ENCODE measurements at regions not wholly inside any gene's neighbourhood (a gene's known extent, or its start where the extent isn't known, plus 50 kb on each side); places are given as distances from the start of the nearest gene placed in this dataset.

- H3K4me2 ChIP-seq (ENCODE audit: low read length), result no peak overlapping the region
- H3K79me2 ChIP-seq (ENCODE audit: control insufficient read depth, insufficient read depth, low read length, poor library complexity), result no peaks in the 10 kb centered on the region
- H2BK12ac ChIP-seq (ENCODE audit: low read length), result no peak overlapping the region
- no peak overlapping the region for H3K4ac ChIP-seq (ENCODE audit: low read depth, low read length)
- H3K9ac ChIP-seq (ENCODE audit: low read length), result no peak overlapping the region
- no peak overlapping the region for H2BK120ac ChIP-seq (ENCODE audit: insufficient read depth, low read length, poor library complexity)
- no CpG with 5 or more reads among the region's 17 CpGs for WGBS (ENCODE audit: extremely low coverage, insufficient coverage, insufficient read length)
- DNase-seq, result no peak
- H3K4me1 ChIP-seq (ENCODE audit: control insufficient read depth in 1 of 2, insufficient read depth in 2 of 2, low read length in 2 of 2), result no peaks in the 10 kb centered on the region
- no peaks in the 10 kb centered on the region for H3K27me3 ChIP-seq (ENCODE audit: insufficient read depth, low read length)
- no peak overlapping the region for H4K91ac ChIP-seq (ENCODE audit: low read depth, low read length)
- no peak overlapping the region for H3K27ac ChIP-seq (ENCODE audit: low read depth, low read length)
- no peak overlapping the region for H3K18ac ChIP-seq (ENCODE audit: low read length)
- no peak overlapping the region for H4K8ac ChIP-seq (ENCODE audit: low read depth, low read length)
- H2BK5ac ChIP-seq (ENCODE audit: low read depth, low read length, poor library complexity), result no peak overlapping the region
- no peak overlapping the region for H3K14ac ChIP-seq (ENCODE audit: low read length)
- H3K36me3 ChIP-seq (ENCODE audit: control insufficient read depth in 1 of 2, insufficient read depth in 2 of 2, low read length in 2 of 2), result no peaks in the 10 kb centered on the region
- H3K9me3 ChIP-seq (ENCODE audit: insufficient read depth, low read depth, low read length), result peaks cover 12% of the 10 kb centered on the region
- no peak overlapping the region for H4K12ac ChIP-seq (ENCODE audit: low read depth, low read length)
- no peak overlapping the region for H2AK5ac ChIP-seq (ENCODE audit: low read length)
- no peak overlapping the region for H2AFZ ChIP-seq (ENCODE audit: insufficient read depth, low read length, poor library complexity)
- H3K23ac ChIP-seq (ENCODE audit: low read length), result no peak overlapping the region
- H3K4me3 ChIP-seq (ENCODE audit: low read depth, low read length), result no peak overlapping the region
- no peaks in the 10 kb centered on the region for H3K79me1 ChIP-seq (ENCODE audit: low read length)
Measured at GRCh38 chr9:135375001-135375400, 104.6 kb upstream of the PPP1R26 start.

GRCh38 chr9:135376511-135377265 is 102.9 kb upstream of the PPP1R26 start:
- H3K23ac ChIP-seq (ENCODE audit: low read length), result no peak overlapping the region
- H2AFZ ChIP-seq (ENCODE audit: insufficient read depth, low read length, poor library complexity), result no peak overlapping the region
- no peak overlapping the region for H3K4ac ChIP-seq (ENCODE audit: low read depth, low read length)
- no peak overlapping the region for H2BK5ac ChIP-seq (ENCODE audit: low read depth, low read length, poor library complexity)
- H3K27me3 ChIP-seq (ENCODE audit: insufficient read depth, low read length), result no peaks in the 10 kb centered on the region
- H3K79me2 ChIP-seq (ENCODE audit: control insufficient read depth, insufficient read depth, low read length, poor library complexity), result no peaks in the 10 kb centered on the region
- no peak overlapping the region for H4K8ac ChIP-seq (ENCODE audit: low read depth, low read length)
- H4K12ac ChIP-seq (ENCODE audit: low read depth, low read length), result no peak overlapping the region
- H3K9ac ChIP-seq (ENCODE audit: low read length), result no peak overlapping the region
- H2BK120ac ChIP-seq (ENCODE audit: insufficient read depth, low read length, poor library complexity), result no peak overlapping the region
- H2BK12ac ChIP-seq (ENCODE audit: low read length), result no peak overlapping the region
- no peak overlapping the region for H2AK5ac ChIP-seq (ENCODE audit: low read length)
- no peak overlapping the region for H3K4me3 ChIP-seq (ENCODE audit: low read depth, low read length)
- DNase-seq, result no peak
- H3K4me1 ChIP-seq (ENCODE audit: control insufficient read depth in 1 of 2, insufficient read depth in 2 of 2, low read length in 2 of 2), result no peaks in the 10 kb centered on the region
- H4K91ac ChIP-seq (ENCODE audit: low read depth, low read length), result no peak overlapping the region
- WGBS (ENCODE audit: extremely low coverage, insufficient coverage, insufficient read length), result no CpG with 5 or more reads among the region's 22 CpGs
- no peaks in the 10 kb centered on the region for H3K79me1 ChIP-seq (ENCODE audit: low read length)
- H3K18ac ChIP-seq (ENCODE audit: low read length), result no peak overlapping the region
- no peak overlapping the region for H3K27ac ChIP-seq (ENCODE audit: low read depth, low read length)
- no peak overlapping the region for H3K4me2 ChIP-seq (ENCODE audit: low read length)
- no peak overlapping the region for H3K14ac ChIP-seq (ENCODE audit: low read length)
- H3K36me3 ChIP-seq (ENCODE audit: control insufficient read depth in 1 of 2, insufficient read depth in 2 of 2, low read length in 2 of 2), result no peaks in the 10 kb centered on the region
- H3K9me3 ChIP-seq (ENCODE audit: insufficient read depth, low read depth, low read length), result peaks cover 14% of the 10 kb centered on the region

DNA sequence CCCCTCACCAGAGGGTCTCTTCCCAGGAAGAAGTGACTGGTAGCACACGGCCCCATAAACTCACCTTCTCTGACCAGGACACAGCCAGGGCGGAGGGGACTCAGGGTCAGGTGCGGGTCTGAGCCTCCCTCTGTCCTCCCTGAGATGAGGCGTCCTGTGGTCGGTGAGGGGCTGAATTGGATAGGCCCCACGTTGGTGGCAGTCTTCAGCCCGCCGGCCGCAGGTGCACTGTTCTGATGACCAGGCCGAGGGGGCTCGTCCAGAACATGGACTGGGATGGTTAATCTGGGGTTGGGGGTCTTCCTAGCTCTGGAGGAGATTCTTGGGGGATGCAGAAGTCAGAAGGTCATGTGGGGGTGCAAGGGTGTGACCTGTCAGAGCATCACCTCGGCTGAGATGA is 102.2 kb upstream of the PPP1R26 start:
- Histone ChIP-seq H3K36me3 (ENCODE audit: control insufficient read depth in 1 of 2, insufficient read depth in 2 of 2, low read length in 2 of 2) (no peaks in the 10 kb centered on the region), H3K27ac (ENCODE audit: low read depth, low read length) (no peak overlapping the region), H2AFZ (ENCODE audit: insufficient read depth, low read length, poor library complexity) (no peak overlapping the region), H3K9me3 (ENCODE audit: insufficient read depth, low read depth, low read length) (peaks cover 14% of the 10 kb centered on the region), H3K9ac (ENCODE audit: low read length) (no peak overlapping the region), H2BK12ac (ENCODE audit: low read length) (no peak overlapping the region), H4K8ac (ENCODE audit: low read depth, low read length) (no peak overlapping the region), H3K4me1 (ENCODE audit: control insufficient read depth in 1 of 2, insufficient read depth in 2 of 2, low read length in 2 of 2) (no peaks in the 10 kb centered on the region), H3K14ac (ENCODE audit: low read length) (no peak overlapping the region), H3K4me3 (ENCODE audit: low read depth, low read length) (peak overlapping the region; percentile 42), H3K23ac (ENCODE audit: low read length) (no peak overlapping the region), H3K18ac (ENCODE audit: low read length) (no peak overlapping the region), H4K12ac (ENCODE audit: low read depth, low read length) (no peak overlapping the region), H3K4me2 (ENCODE audit: low read length) (no peak overlapping the region), H3K79me1 (ENCODE audit: low read length) (no peaks in the 10 kb centered on the region), H2BK5ac (ENCODE audit: low read depth, low read length, poor library complexity) (no peak overlapping the region), H2BK120ac (ENCODE audit: insufficient read depth, low read length, poor library complexity) (no peak overlapping the region), H3K4ac (ENCODE audit: low read depth, low read length) (no peak overlapping the region), H2AK5ac (ENCODE audit: low read length) (no peak overlapping the region), H3K27me3 (ENCODE audit: insufficient read depth, low read length) (no peaks in the 10 kb centered on the region), H3K79me2 (ENCODE audit: control insufficient read depth, insufficient read depth, low read length, poor library complexity) (no peaks in the 10 kb centered on the region), H4K91ac (ENCODE audit: low read depth, low read length) (no peak overlapping the region)
- DNase-seq, result no peak
- WGBS (ENCODE audit: extremely low coverage, insufficient coverage, insufficient read length), result no CpG with 5 or more reads among the region's 12 CpGs

DNA sequence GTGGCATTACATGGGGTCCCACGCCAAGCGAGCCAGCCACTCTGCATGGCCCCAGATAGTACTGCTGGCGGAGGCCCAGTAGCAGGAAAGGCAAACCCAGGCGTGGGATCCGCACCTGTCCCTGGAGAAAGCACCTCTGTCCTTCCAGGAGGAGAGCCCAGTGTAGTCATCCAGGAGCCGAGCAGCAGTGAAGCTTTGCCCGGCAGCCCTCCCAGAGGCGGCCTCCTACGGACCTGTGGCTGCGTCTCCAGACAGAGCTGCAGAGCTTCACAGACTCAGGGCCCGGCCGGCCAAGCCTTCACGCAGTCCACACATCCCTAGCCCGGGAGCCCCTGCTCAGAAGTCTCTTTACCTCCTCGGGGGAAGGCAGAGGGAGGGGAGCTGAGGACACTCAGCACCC is 100.8 kb upstream of the PPP1R26 start:
- H3K9ac ChIP-seq (ENCODE audit: low read length), result no peak overlapping the region
- H3K36me3 ChIP-seq (ENCODE audit: control insufficient read depth in 1 of 2, insufficient read depth in 2 of 2, low read length in 2 of 2), result no peaks in the 10 kb centered on the region
- H2AK5ac ChIP-seq (ENCODE audit: low read length), result no peak overlapping the region
- H3K18ac ChIP-seq (ENCODE audit: low read length), result no peak overlapping the region
- no peak overlapping the region for H3K23ac ChIP-seq (ENCODE audit: low read length)
- no peaks in the 10 kb centered on the region for H3K79me1 ChIP-seq (ENCODE audit: low read length)
- peaks cover 14% of the 10 kb centered on the region for H3K9me3 ChIP-seq (ENCODE audit: insufficient read depth, low read depth, low read length)
- no peak overlapping the region for H2BK12ac ChIP-seq (ENCODE audit: low read length)
- DNase-seq, result no peak
- no peak overlapping the region for H3K14ac ChIP-seq (ENCODE audit: low read length)
- no peaks in the 10 kb centered on the region for H3K4me1 ChIP-seq (ENCODE audit: control insufficient read depth in 1 of 2, insufficient read depth in 2 of 2, low read length in 2 of 2)
- no peak overlapping the region for H4K8ac ChIP-seq (ENCODE audit: low read depth, low read length)
- no peak overlapping the region for H2BK120ac ChIP-seq (ENCODE audit: insufficient read depth, low read length, poor library complexity)
- H3K27me3 ChIP-seq (ENCODE audit: insufficient read depth, low read length), result no peaks in the 10 kb centered on the region
- no peaks in the 10 kb centered on the region for H3K79me2 ChIP-seq (ENCODE audit: control insufficient read depth, insufficient read depth, low read length, poor library complexity)
- no peak overlapping the region for H4K91ac ChIP-seq (ENCODE audit: low read depth, low read length)
- no peak overlapping the region for H3K4me2 ChIP-seq (ENCODE audit: low read length)
- H2AFZ ChIP-seq (ENCODE audit: insufficient read depth, low read length, poor library complexity), result no peak overlapping the region
- no peak overlapping the region for H3K27ac ChIP-seq (ENCODE audit: low read depth, low read length)
- no peak overlapping the region for H4K12ac ChIP-seq (ENCODE audit: low read depth, low read length)
- no peak overlapping the region for H3K4ac ChIP-seq (ENCODE audit: low read depth, low read length)
- no peak overlapping the region for H2BK5ac ChIP-seq (ENCODE audit: low read depth, low read length, poor library complexity)
- H3K4me3 ChIP-seq (ENCODE audit: low read depth, low read length), result no peak overlapping the region
- WGBS (ENCODE audit: extremely low coverage, insufficient coverage, insufficient read length), result no CpG with 5 or more reads among the region's 15 CpGs

All from trophoblast cell (in vitro differentiated cells and primary cell).